Tongue (tissue), 1 donor: ENCODE measurements at regions not wholly inside any gene's neighbourhood (a gene's known extent, or its start where the extent isn't known, plus 50 kb on each side); places are given as distances from the start of the nearest gene placed in this dataset.
A peak's percentile ranks its signal among the peaks of the same experiment; 100 is the strongest.
"Not testable (repeated sequence)": the region's sequence is repeated elsewhere in the genome, so short reads cannot be mapped to it uniquely, and the experiment has no call there.

Experiments
- DNase-seq: peaks from one replicate; pipeline ENCODE4 v3.0.0-alpha.2; 2015

GRCh38 chr4:45349859-45350258 is 623.5 kb upstream of the GNPDA2 start:
- DNase-seq = no peak

- DNase-seq = peak; percentile 77
Measured at GRCh38 chr4:45346816-45347435, 620.6 kb upstream of the GNPDA2 start.

- DNase-seq = no peak
Measured at GRCh38 chr4:45345558-45345957, 619.2 kb upstream of the GNPDA2 start.

- no peak for DNase-seq
Measured at GRCh38 chr4:45331802-45332201, 605.4 kb upstream of the GNPDA2 start.

DNA sequence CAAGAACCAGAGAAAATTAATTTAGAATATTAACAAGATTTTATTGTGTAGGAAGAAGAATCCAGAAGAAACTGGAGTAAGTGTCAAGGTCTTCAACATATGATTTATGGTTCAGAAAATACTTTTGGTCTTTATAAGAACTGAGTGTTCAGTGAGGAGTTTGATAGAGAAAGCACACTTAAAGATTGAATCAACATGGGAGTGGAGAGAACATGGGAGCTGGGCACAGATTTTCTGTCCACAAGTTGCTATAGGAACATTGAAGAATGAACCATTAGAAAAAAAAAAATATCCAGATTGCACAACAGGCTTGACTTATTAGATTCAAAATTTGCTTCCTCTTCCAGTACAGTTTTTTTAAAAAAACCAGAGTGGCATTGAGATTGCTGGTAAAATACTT is 601.2 kb upstream of the GNPDA2 start:
- DNase-seq = no peak

DNA sequence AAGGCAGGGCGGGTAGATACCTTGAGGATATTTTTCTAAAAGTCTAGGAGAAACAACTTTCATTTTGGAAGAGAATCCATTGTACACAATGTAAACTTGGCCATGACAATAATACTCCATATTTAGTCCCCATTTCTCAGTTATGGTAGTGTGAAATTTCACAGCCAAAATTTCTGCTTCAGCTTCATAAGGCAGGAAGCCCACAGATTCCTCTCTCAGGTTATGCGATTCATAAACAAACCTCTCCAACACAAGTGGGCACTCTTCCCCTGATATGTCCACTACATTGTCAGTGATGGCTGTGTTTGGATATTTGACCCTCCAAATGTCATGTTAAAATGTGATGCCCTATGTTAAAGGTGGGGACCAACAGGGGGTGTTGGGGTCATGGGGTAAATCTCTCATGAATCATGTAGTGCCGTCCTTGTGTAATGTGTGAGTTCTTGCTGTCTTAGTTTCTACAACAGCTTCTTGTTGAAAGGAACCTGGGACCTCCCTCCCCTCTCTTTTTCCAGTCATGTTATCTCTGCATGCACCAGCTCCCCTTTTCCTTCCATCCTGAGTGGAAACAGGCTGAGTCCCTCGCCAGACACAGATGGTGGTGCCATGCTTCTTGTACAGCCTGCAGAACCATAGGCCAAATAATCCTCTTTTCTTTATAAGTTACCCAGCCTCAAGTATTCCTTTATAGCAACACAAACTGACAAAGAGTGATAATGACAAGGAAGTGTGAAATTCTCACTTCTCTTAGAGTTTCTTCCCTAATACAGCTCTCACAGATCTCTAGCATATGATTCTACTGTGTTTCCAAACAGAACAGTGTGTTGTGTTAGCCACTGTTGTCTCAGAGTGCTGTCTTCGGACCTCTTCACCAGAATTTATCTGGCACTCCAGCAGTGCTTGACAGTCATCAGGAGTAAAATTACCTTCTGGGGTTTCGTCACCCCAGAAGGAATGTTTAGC is 598.4 kb upstream of the GNPDA2 start:
- no peak for DNase-seq

DNA sequence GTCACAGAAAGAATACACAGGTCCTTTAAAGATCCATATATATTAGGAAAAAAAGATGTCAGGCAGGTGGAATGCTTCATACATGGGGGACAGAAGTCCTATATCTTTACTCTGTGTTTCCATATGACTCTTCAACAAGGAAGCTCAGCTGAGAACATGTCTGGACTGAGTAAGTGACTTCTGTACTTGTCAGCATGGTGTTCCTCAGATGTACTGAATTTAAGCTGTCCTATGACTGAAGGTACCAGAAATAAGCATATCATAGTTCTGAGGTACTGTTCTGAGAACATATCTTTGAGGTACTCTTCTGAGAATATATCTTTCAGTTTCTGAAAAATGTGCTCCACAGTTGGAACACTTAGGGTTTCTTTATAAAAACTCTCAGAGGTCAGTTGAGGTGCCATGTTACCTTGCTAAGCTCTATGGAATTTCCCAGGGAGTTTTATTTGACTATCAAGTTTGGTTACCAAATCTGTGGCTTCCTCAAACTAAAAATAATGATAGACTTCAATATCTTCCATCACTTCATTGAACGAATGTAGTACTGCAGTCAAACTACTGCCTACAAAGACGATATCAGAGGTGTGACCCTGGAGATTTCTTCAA is 597.2 kb upstream of the GNPDA2 start:
- no peak for DNase-seq

DNA sequence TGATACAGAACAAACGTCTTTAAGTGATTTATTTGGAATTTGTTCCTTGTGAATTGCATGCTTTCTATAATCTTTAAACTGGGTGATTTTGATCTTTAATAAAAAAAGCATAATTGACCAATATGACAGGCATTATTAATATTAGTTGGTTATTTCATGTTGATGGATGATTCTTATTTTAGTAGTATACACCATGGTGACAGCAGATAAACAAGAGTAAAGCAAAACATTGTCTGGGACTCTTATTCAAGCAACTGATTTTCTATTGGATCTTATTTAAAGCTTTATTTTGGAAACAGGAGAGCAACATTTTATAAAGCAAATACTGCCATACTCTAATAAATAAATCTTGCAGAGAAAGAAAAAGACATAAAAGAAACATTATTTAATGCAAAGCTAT is 591.4 kb upstream of the GNPDA2 start:
- DNase-seq = no peak

- DNase-seq = peak; percentile 7
Measured at GRCh38 chr4:45317276-45317675, 590.9 kb upstream of the GNPDA2 start.

GRCh38 chr4:45316257-45316656 is 589.9 kb upstream of the GNPDA2 start:
- no peak for DNase-seq

DNA sequence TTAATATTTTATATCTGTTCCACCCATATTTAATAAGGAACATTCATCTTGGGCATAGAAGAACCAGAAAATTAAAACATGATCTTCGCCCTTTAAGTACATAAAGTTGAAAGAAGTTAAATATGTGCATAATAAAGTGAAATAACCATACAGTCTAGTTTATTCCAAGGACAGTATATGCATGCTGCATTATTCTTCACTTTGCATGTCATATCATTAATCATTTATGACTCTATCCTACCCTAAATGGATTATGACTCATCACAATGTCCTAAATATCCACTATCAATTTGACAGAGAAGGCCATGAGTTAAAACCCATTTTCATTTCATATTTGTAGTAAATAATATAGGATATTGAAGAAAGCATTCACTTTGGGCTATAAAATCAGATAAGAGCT is 576.5 kb upstream of the GNPDA2 start:
- no peak for DNase-seq

DNA sequence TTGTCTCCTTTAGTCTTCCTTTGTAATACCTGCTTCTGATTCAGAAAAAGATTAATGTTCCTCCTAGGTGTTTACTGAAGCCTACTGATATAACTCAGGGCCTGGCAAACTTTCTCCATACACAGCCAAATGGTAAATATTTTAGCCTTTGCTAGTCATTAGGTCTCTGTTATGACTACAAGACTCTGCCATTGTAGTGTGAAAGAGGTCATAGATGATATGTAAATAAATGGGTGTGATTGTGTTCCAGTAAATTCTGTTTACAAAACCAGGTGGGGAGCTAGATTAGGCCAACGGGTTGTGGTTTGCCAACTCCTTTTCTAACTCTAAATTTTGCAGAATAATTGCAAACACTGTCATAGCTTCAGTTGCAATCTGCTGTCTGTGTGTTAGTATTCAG is 568.1 kb upstream of the GNPDA2 start:
- DNase-seq = no peak

- DNase-seq = no peak
Measured at GRCh38 chr4:45293335-45293734, 567.0 kb upstream of the GNPDA2 start.

- DNase-seq = no peak
Measured at GRCh38 chr4:45292844-45293243, 566.5 kb upstream of the GNPDA2 start.

GRCh38 chr4:45284400-45285085 is 558.2 kb upstream of the GNPDA2 start:
- no peak for DNase-seq

- DNase-seq = no peak
Measured at GRCh38 chr4:45283352-45283751, 557.0 kb upstream of the GNPDA2 start.

DNA sequence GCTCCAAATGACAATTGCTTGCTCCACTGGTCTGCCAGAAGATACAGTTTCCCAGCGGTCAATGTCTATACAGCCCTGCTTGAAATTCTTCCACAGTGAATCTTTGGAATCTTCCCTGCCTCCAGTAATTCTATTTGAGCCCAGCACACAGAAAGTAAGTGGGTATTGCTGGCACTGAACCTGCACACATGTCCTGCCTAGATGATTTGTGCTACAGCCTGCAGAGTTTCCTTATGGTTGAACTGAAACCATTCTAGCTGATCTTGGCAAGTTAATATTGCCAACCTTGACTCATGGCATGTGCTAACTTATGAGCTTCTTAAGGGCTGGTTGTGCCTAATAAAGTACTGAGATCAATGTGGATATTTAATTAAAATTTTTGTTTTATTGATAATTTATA is 553.8 kb upstream of the GNPDA2 start:
- no peak for DNase-seq

DNA sequence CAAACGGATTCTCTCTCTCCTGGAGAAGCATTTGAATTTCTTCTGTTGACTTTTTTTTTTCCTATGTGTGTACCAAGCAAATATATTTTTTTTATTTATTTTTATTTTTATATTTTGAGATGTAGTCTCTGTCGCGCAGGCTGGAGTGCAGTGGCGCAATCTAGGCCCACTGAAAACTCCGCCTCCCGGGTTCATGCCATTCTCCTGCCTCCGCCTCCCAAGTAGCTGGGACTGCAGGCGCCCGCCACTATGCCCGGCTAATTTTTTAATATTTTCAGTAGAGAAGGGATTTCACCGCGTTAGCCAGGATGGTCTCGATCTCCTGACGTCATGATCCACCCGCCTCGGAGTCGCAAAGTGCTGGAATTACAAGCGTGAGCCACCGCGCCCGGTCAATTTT is 549.5 kb upstream of the GNPDA2 start:
- DNase-seq = no peak

DNA sequence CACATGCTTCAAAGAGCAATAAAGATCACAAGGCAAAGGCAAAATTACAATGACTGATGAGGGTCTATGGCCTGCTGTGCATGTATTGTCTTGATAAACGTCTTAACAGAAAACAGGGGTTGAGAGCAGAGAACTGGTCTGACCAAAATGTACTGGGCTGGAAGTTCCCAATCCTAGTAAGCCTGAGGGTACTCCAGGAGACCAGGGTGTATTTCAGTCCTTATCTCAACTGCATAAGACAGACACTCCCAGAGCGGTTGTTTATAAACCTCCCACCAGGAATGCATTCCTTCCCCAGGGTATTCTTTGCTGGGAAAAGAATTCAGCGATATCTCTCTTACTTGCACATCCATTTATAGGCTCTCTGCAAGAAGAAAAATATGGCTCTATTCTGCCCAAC is 521.8 kb upstream of the GNPDA2 start:
- not testable (repeated sequence) for DNase-seq

DNA sequence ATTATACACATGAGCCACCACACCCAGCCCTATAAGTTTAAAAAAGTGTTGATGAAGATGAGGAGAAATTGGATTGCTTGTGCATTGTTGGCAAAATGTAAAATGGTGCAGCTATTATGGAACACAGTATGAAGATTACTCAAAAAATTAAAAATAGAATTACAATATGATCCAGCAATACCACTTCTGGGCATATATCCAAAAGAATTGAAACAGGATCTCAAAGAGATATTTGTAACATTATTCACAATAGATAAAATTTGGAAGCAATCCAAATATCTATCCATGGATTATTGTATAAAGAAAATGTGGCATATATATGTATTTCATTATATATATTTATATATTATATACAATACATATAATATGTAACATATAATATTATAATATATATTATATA is 515.6 kb upstream of the GNPDA2 start:
- peak; percentile 3 for DNase-seq

DNA sequence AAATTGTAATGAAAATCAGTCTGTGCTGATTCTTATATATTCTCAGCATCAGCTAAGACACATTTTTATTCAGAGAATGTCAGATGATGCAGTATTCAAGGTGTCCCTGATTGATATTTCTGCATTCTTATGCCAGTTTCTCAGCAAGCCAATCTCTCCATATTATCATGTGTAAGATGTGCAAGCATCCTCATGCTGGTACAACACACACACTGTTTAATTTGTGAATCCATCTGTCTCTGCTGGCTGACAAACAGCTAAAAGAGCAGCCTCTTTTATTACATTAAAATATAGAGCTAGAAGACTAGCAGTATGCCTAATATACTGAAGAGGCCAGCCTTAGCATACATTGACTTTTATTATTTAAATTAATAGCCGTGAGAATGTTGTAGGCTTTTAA is 502.9 kb upstream of the GNPDA2 start:
- no peak for DNase-seq

GRCh38 chr4:45215976-45216542 is 489.7 kb upstream of the GNPDA2 start:
- DNase-seq = peak; percentile 1
